Type B pancreatic cell (in vitro differentiated cells): ENCODE measurements at regions not wholly inside any gene's neighbourhood (a gene's known extent, or its start where the extent isn't known, plus 50 kb on each side); places are given as distances from the start of the nearest gene placed in this dataset.
A peak's percentile ranks its signal among the peaks of the same experiment; 100 is the strongest.
"Not testable (repeated sequence)": the region's sequence is repeated elsewhere in the genome, so short reads cannot be mapped to it uniquely, and the experiment has no call there.

ENCODE experiments used
- DNase-seq: peaks from one replicate; pipeline ENCODE4 v3.0.0; 2021; ENCODE audit warnings: mixed read lengths; ENCODE audit not compliant: unreplicated experiment; ENCODE audit errors: extremely low spot score
- H3K27ac Mint-ChIP-seq: 2 replicates; pipeline ENCODE4 v1.8.0; 2021; ENCODE audit warnings: mild to moderate bottlenecking, mixed read lengths
- H3K27me3 Mint-ChIP-seq: 2 replicates; pipeline ENCODE4 v1.8.0; 2021; ENCODE audit warnings: mixed read lengths
- H3K36me3 Mint-ChIP-seq: 2 replicates; pipeline ENCODE4 v1.8.0; 2021; ENCODE audit warnings: mixed read lengths
- H3K4me1 Mint-ChIP-seq: one replicate; pipeline ENCODE4 v1.8.0; 2021; ENCODE audit warnings: mixed read lengths; ENCODE audit not compliant: unreplicated experiment
- H3K4me3 Mint-ChIP-seq: 2 replicates; pipeline ENCODE4 v1.8.0; 2021; ENCODE audit warnings: mild to moderate bottlenecking, mixed read lengths
- H3K9me3 Mint-ChIP-seq: 2 replicates; pipeline ENCODE4 v1.8.0; 2021; ENCODE audit warnings: mixed read lengths
- TF ChIP-seq, protein P1 (sequence below): fragments of 200-600 bp; sonication (generic); conservative IDR thresholded peaks from 2 replicates; pipeline ENCODE4 v1.5.0; 2021; ENCODE audit warnings: antibody characterized with exemption, mild to moderate bottlenecking

GRCh38 chr10:8852546-8852945, 798.1 kb downstream of the GATA3 start:
- Mint-ChIP-seq H3K4me3 (no peak overlapping the region), H3K4me1 (no peaks in the 10 kb centered on the region), H3K27me3 (peaks cover 9% of the 10 kb centered on the region), H3K9me3 (peaks cover 4% of the 10 kb centered on the region), H3K27ac (no peak overlapping the region), H3K36me3 (no peaks in the 10 kb centered on the region)
- TF ChIP-seq, protein P1, sequence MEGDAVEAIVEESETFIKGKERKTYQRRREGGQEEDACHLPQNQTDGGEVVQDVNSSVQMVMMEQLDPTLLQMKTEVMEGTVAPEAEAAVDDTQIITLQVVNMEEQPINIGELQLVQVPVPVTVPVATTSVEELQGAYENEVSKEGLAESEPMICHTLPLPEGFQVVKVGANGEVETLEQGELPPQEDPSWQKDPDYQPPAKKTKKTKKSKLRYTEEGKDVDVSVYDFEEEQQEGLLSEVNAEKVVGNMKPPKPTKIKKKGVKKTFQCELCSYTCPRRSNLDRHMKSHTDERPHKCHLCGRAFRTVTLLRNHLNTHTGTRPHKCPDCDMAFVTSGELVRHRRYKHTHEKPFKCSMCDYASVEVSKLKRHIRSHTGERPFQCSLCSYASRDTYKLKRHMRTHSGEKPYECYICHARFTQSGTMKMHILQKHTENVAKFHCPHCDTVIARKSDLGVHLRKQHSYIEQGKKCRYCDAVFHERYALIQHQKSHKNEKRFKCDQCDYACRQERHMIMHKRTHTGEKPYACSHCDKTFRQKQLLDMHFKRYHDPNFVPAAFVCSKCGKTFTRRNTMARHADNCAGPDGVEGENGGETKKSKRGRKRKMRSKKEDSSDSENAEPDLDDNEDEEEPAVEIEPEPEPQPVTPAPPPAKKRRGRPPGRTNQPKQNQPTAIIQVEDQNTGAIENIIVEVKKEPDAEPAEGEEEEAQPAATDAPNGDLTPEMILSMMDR, result no peak
- DNase-seq, result no peak

DNA sequence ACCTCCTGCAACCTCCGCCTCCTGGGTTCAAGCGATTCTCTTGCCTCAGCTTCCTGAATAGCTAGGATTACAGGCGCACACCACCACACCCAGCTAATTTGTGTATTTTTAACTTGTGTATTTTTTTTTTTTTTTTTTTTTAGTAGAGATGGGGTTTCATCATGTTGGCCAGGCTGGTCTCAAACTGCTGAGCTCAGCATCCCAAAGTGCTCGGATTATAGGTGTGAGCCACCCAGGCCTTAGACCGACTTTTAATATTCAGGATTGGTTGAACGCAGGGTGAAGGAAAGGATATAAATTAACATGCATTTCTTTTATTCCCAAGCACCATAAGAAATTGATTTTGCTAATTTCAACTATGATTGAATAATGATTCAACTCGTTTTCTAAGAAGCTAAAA, 798.6 kb downstream of the GATA3 start:
- Mint-ChIP-seq H3K9me3 (peaks cover 4% of the 10 kb centered on the region), H3K4me3 (no peak overlapping the region), H3K36me3 (no peaks in the 10 kb centered on the region)

DNA sequence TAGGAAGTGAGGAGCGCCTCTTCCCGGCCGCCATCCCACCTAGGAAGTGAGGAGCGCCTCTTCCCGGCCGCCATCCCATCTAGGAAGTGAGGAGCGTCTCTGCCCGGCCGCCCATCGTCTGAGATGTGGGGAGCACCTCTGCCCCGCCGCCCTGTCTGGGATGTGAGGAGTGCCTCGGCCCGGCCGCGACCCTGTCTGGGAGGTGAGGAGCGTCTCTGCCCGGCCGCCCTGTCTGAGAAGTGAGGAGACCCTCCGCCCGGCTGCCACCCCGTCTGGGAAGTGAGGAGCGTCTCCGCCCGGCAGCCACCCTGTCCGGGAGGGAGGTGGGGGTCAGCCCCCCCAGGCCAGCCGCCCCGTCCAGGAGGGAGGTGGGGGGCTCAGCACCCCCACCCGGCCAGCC, 814.4 kb downstream of the GATA3 start:
- not testable (repeated sequence) for H3K4me3 Mint-ChIP-seq, H3K27me3 Mint-ChIP-seq, H3K36me3 Mint-ChIP-seq, DNase-seq, H3K9me3 Mint-ChIP-seq, H3K4me1 Mint-ChIP-seq, H3K27ac Mint-ChIP-seq

More for the DNA sequence above, 798.6 kb downstream of the GATA3 start:
- DNase-seq, result no peak
- Mint-ChIP-seq H3K27me3 (peaks cover 9% of the 10 kb centered on the region), H3K27ac (no peak overlapping the region), H3K4me1 (no peaks in the 10 kb centered on the region)
- TF ChIP-seq, protein P1, result no peak

DNA sequence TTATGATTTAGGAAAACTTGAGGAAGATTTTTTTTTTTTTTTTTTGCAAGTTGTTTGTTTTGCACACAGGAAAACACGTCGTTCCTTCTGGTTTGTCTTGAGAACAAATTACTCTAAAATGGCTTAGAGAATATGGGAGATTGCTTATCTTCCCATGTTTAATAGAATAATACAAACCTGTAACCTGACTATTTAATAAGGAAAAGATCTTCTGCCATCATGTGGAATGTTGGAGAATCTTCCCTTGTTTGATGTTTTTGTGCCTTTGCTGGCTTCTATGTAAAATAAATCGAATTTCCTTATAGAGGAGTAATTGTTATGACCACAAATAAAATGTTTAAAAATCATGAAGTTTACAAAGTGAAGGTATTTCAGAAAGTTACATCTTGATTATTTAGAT, 818.8 kb downstream of the GATA3 start:
- DNase-seq, result no peak
- TF ChIP-seq, protein P1, result peak; percentile 52
- no peaks in the 10 kb centered on the region for H3K36me3 Mint-ChIP-seq
- H3K4me1 Mint-ChIP-seq, result peaks cover 4% of the 10 kb centered on the region
- no peaks in the 10 kb centered on the region for H3K27me3 Mint-ChIP-seq
- peak overlapping the region; percentile 52 for H3K27ac Mint-ChIP-seq
- no peaks in the 10 kb centered on the region for H3K9me3 Mint-ChIP-seq
- H3K4me3 Mint-ChIP-seq, result no peak overlapping the region

DNA sequence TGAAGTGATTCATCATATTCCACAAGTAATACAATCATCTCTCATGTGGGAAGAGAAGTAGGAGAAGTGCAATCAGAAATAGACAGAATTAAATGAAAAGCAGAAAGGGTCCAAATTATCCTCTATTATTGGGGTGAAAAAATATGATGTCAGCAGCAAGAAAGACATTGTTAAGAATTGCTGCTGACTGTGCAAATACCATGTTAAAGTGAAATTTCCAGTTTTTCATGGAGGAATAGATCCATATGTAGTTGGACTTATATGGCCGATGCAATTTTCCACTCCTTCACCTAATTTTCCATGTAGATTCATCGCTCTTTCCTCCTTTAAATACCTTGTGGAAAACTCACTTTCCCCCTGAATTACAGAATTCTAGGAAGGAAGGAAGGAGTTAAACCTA, 819.8 kb downstream of the GATA3 start:
- peaks cover 4% of the 10 kb centered on the region for H3K4me1 Mint-ChIP-seq
- peak overlapping the region; percentile 34 for H3K27ac Mint-ChIP-seq
- DNase-seq, result no peak
- H3K36me3 Mint-ChIP-seq, result no peaks in the 10 kb centered on the region
- H3K27me3 Mint-ChIP-seq, result no peaks in the 10 kb centered on the region
- no peaks in the 10 kb centered on the region for H3K9me3 Mint-ChIP-seq
- peak overlapping the region; percentile 2 for H3K4me3 Mint-ChIP-seq
- TF ChIP-seq, protein P1, result no peak

- Mint-ChIP-seq H3K27me3 (no peaks in the 10 kb centered on the region), H3K27ac (no peak overlapping the region), H3K36me3 (no peaks in the 10 kb centered on the region), H3K4me1 (peaks cover 4% of the 10 kb centered on the region), H3K9me3 (no peaks in the 10 kb centered on the region), H3K4me3 (no peak overlapping the region)
- TF ChIP-seq, protein P1, result no peak
- no peak for DNase-seq
These were observed 820.5 kb downstream of the GATA3 start for GRCh38 chr10:8874972-8875371.
